H7 (cell line): ENCODE measurements at regions not wholly inside any gene's neighbourhood (a gene's known extent, or its start where the extent isn't known, plus 50 kb on each side); places are given as distances from the start of the nearest gene placed in this dataset.

Experiments
- DNase-seq: peaks from one replicate; pipeline ENCODE4 v3.0.0; 2012
- H3K27me3 ChIP-seq: 2 replicates; pipeline ENCODE4 v1.6.0; 2011; ENCODE audit warnings: mild to moderate bottlenecking, low read length; ENCODE audit not compliant: control insufficient read depth, insufficient read depth
- H3K36me3 ChIP-seq: replicated peaks from 2 replicates; pipeline ENCODE4 v1.5.1; 2011; ENCODE audit warnings: low read length; ENCODE audit not compliant: control insufficient read depth, insufficient read depth
- H3K4me3 ChIP-seq: 2 replicates; pipeline ENCODE4 v1.5.1; 2011; ENCODE audit warnings: low read depth, mild to moderate bottlenecking, control low read depth, low read length, moderate library complexity; ENCODE audit not compliant: insufficient read depth

DNA sequence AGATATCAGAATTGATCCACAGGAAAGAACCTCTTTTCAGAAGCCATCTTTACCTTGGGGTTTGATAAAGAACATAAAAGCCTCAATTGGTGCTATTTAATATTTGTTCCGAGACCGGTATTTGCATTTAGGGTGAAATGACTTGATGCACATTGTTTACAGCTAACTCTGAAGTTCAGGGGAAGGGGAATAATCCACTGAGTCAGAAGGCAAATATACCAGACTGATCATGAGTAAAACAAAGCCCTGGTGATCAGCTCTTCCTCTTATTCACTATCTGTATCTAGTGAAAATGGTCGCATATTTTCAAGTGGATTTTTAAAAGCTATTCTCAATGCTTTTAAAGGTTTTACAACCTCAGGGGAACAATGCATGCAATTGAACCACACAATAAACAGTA, 53.0 kb upstream of the ATP8B1 start:
- DNase-seq, result no peak
- no peaks in the 10 kb centered on the region; the same call in 1 of the 2 replicates for H3K27me3 ChIP-seq
- H3K36me3 ChIP-seq, result no peaks in the 10 kb centered on the region
- H3K4me3 ChIP-seq, result no peak overlapping the region

DNA sequence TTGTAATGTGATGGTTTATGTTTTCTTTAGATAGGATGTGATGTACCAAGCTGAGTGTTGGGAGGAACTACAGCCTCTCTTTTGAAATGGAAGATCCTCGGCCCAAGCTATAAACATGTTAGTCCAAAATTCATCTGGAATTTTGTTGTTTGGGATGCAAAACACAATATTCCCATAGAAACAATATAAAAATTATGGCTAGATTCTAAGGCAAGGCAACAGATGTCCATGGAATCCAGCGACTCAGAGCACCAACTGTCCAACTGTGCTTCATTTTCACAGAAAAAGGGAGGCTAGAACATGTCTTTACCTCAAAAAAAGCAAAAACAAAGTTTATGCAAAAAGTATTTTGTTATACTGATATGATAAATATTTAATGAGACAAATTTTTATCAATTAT, 52.4 kb upstream of the ATP8B1 start:
- Histone ChIP-seq H3K36me3 (no peaks in the 10 kb centered on the region), H3K4me3 (no peak overlapping the region), H3K27me3 (no peaks in the 10 kb centered on the region; the same call in 1 of the 2 replicates)
- DNase-seq, result no peak

DNA sequence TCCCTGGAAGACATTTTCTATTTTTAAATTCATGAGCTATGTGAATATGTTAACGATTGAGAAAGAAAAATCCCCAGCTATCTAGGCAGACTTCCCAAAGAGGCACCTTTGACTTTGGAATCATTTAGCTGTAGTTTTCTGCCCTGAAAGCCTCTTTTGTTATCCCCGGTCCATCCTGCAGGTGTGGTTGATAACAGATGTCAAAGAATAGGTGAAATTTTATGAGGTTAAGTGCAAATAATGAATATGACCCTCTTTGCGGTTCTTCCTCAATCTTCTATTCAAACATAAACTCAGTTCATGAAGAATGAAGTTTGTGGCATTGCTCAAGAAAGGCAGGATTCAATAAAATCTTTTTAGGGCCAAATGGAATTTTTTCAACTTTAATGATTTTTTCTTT, 51.6 kb upstream of the ATP8B1 start:
- H3K27me3 ChIP-seq, result no peaks in the 10 kb centered on the region
- DNase-seq, result no peak
- H3K4me3 ChIP-seq, result no peak overlapping the region
- no peaks in the 10 kb centered on the region for H3K36me3 ChIP-seq

DNA sequence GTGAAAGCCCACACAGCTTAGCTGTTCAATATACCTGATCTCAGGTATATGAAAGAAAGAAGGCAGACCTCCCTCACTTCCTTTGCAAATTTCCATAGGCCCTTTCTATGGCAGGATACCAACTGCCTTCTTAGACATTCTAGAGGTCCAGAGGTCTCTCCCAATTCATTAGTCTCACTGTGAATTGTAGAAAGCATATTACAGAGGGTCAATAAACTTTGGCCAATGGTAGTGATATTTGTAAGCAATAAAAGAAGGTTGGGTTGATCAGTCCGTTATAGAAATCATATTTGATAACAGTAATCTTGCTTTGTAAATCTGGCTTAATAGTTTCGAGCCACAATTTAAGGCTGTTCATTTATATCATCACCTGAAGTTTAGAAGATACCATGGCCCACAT, 50.7 kb upstream of the ATP8B1 start:
- Histone ChIP-seq H3K36me3 (no peaks in the 10 kb centered on the region), H3K27me3 (no peaks in the 10 kb centered on the region), H3K4me3 (no peak overlapping the region)
- no peak for DNase-seq

DNA sequence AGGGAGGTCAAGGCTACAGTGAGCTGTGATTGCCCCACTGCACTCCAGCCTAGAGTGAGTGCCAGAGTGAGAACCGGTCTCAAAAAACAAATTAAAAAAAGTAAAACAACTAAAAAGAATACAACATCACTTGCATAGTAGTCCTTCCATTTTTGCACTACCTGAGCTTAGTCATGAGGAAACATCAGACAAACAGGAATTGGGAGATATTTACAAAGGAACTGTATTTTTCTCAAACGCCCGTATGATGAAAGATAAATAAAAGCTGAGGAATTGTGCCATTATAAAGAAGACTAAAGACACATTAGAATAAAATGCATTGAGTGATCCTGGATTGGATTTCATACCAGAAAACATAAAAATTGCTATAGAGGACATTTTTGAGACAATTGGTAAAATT, 50.0 kb upstream of the ATP8B1 start:
- no peaks in the 10 kb centered on the region for H3K27me3 ChIP-seq
- no peak overlapping the region for H3K4me3 ChIP-seq
- DNase-seq, result no peak

More for the DNA sequence above, 50.0 kb upstream of the ATP8B1 start:
- H3K36me3 ChIP-seq, result no peaks in the 10 kb centered on the region
